ENCODE measurements at regions not wholly inside any gene's neighbourhood (a gene's known extent, or its start where the extent isn't known, plus 50 kb on each side); places are given as distances from the start of the nearest gene placed in this dataset.

- in situ Hi-C loops (cut with HindIII; ENCODE audit: low sequenced_read_pairs): no loop called here
- DNase-seq (ENCODE audit: low read depth): no peak
- TF ChIP-seq, protein P1, sequence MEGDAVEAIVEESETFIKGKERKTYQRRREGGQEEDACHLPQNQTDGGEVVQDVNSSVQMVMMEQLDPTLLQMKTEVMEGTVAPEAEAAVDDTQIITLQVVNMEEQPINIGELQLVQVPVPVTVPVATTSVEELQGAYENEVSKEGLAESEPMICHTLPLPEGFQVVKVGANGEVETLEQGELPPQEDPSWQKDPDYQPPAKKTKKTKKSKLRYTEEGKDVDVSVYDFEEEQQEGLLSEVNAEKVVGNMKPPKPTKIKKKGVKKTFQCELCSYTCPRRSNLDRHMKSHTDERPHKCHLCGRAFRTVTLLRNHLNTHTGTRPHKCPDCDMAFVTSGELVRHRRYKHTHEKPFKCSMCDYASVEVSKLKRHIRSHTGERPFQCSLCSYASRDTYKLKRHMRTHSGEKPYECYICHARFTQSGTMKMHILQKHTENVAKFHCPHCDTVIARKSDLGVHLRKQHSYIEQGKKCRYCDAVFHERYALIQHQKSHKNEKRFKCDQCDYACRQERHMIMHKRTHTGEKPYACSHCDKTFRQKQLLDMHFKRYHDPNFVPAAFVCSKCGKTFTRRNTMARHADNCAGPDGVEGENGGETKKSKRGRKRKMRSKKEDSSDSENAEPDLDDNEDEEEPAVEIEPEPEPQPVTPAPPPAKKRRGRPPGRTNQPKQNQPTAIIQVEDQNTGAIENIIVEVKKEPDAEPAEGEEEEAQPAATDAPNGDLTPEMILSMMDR (IDR thresholded peaks at IDR 0.05; ENCODE audit: low read depth, low read length, missing control alignments): no peak
- no peak overlapping the region for H3K4me3 ChIP-seq (ENCODE audit: low read depth, low read length)
These were observed 317.5 kb upstream of the IGF1R start for GRCh38 chr15:98330692-98331435.

GRCh38 chr15:98331676-98332075, 316.7 kb upstream of the IGF1R start:
- DNase-seq (ENCODE audit: low read depth): no peak
- TF ChIP-seq, protein P1 (IDR thresholded peaks at IDR 0.05; ENCODE audit: low read depth, low read length, missing control alignments): no peak
- in situ Hi-C loops (cut with HindIII; ENCODE audit: low sequenced_read_pairs): no loop called here
- H3K4me3 ChIP-seq (ENCODE audit: low read depth, low read length): no peak overlapping the region

- TF ChIP-seq, protein P1 (IDR thresholded peaks at IDR 0.05; ENCODE audit: low read depth, low read length, missing control alignments): no peak
- DNase-seq (ENCODE audit: low read depth): no peak
- in situ Hi-C loops (cut with HindIII; ENCODE audit: low sequenced_read_pairs): no loop called here
- no peak overlapping the region for H3K4me3 ChIP-seq (ENCODE audit: low read depth, low read length)
These were observed 315.1 kb upstream of the IGF1R start for GRCh38 chr15:98333251-98333650.

DNA sequence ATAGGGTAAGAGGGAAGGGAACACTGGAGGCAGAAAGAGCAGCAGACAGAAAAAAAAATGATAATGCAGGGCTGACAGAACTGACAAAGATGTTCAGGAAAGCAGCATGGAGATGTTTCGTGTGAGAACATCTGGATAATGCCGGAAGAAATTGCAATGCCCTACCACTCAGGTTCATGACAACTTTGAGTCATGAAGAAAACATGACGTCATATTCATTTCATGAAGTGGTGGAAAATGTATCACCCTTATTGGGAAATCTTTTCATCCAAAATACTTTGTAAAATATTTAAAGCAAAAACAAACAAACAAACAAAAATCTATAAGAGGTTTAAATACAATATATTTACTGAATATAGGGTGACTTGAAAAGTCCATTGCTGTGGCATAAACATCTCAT, 305.4 kb upstream of the IGF1R start:
- H3K4me3 ChIP-seq (ENCODE audit: low read depth, low read length): no peak overlapping the region
- in situ Hi-C loops (cut with HindIII; ENCODE audit: low sequenced_read_pairs): no loop called here
- TF ChIP-seq, protein P1 (IDR thresholded peaks at IDR 0.05; ENCODE audit: low read depth, low read length, missing control alignments): no peak
- no peak for DNase-seq (ENCODE audit: low read depth)

- TF ChIP-seq, protein P1 (IDR thresholded peaks at IDR 0.05; ENCODE audit: low read depth, low read length, missing control alignments): no peak
- no peak overlapping the region for H3K4me3 ChIP-seq (ENCODE audit: low read depth, low read length)
- DNase-seq (ENCODE audit: low read depth): no peak
- in situ Hi-C loops (cut with HindIII; ENCODE audit: low sequenced_read_pairs): no loop called here
These were observed 303.7 kb upstream of the IGF1R start for GRCh38 chr15:98344591-98344990.

GRCh38 chr15:98347001-98347400, 301.3 kb upstream of the IGF1R start:
- DNase-seq (ENCODE audit: low read depth): no peak
- no peak overlapping the region for H3K4me3 ChIP-seq (ENCODE audit: low read depth, low read length)
- TF ChIP-seq, protein P1 (IDR thresholded peaks at IDR 0.05; ENCODE audit: low read depth, low read length, missing control alignments): no peak
- in situ Hi-C loops (cut with HindIII; ENCODE audit: low sequenced_read_pairs): no loop called here
